ENCODE measurements at regions not wholly inside any gene's neighbourhood (a gene's known extent, or its start where the extent isn't known, plus 50 kb on each side); places are given as distances from the start of the nearest gene placed in this dataset.

DNA sequence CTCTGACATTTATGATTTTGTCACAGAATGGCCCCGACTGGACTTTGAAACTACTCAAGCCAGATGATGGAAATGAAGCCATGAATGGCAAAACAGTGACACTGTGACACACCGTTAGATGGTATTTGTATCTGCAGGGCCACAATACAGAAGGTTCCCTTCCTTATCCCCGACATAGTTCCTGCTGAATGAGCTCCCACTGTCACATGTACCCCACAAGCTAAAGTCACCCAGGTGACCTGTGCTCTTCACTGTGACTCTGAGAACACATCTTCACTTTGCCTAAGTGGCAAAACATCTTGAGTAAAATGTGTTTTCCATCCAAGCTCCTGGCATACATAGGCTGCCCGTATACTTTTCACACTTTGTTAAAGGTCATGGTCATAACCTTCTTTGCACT is 89.5 kb downstream of the LSM5 start:
- Histone ChIP-seq H3K27ac (ENCODE audit: control insufficient read depth, insufficient read depth) (no peak overlapping the region), H3K9ac (ENCODE audit: control insufficient read depth, insufficient read depth, low read length) (no peak overlapping the region), H3K4me2 (ENCODE audit: control insufficient read depth, insufficient read depth) (no peak overlapping the region), H3K4me1 (ENCODE audit: control insufficient read depth, insufficient read depth, low read length) (no peaks in the 10 kb centered on the region), H2AFZ (ENCODE audit: control insufficient read depth, low read depth, low read length) (no peak overlapping the region), H3K4me3 (no peak overlapping the region), H3K9me3 (replicated peaks; ENCODE audit: control insufficient read depth, insufficient read depth, low read length) (no peaks in the 10 kb centered on the region), H3K27me3 (replicated peaks in 1 of 2; ENCODE audit: control insufficient read depth in 2 of 2, insufficient read depth in 2 of 2, low read length in 1 of 2) (no peaks in the 10 kb centered on the region), H3K36me3 (ENCODE audit: control insufficient read depth in 2 of 2, insufficient read depth in 2 of 2, low read length in 1 of 2) (no peaks in the 10 kb centered on the region), H4K20me1 (ENCODE audit: control insufficient read depth, insufficient read depth) (no peaks in the 10 kb centered on the region), H3K79me2 (ENCODE audit: control insufficient read depth, insufficient read depth, low read length) (no peaks in the 10 kb centered on the region)
- SMC1A ChIA-PET (ENCODE audit: uncharacterized antibody, unreplicated experiment): no interaction called here
- TF ChIP-seq SMC3 (IDR thresholded peaks at IDR 0.05; ENCODE audit: borderline replicate concordance, low read length) (no peak), ZBTB11 (CRISPR knock-in tag; IDR thresholded peaks at IDR 0.05) (no peak), IKZF2 (IDR thresholded peaks at IDR 0.05) (no peak), SPI1 (IDR thresholded peaks at IDR 0.05; ENCODE audit: borderline replicate concordance, insufficient read depth, low read depth, low read length) (no peak)
- DNase-seq (ENCODE audit: low read depth, low spot score) (no peak), ATAC-seq (no peak), FAIRE-seq (no peak)
- RAD21 ChIA-PET (ENCODE audit: unreplicated experiment): no interaction called here
- no TSS peak for BruUV-seq (replicated peaks)
- CTCF ChIA-PET: no interaction called here
- in situ Hi-C loops (cut with MboI) (no loop called here), intact Hi-C loops (cut with micrococcal nuclease; ENCODE audit: unreplicated experiment) (no loop called here)
- POLR2A ChIA-PET: no interaction called here
- WGBS (ENCODE audit: insufficient coverage, insufficient replicate concordance, low lambda C conversion rate, missing lambda C conversion rate): 37% methylated on average over 4 of the region's 4 CpGs

DNA sequence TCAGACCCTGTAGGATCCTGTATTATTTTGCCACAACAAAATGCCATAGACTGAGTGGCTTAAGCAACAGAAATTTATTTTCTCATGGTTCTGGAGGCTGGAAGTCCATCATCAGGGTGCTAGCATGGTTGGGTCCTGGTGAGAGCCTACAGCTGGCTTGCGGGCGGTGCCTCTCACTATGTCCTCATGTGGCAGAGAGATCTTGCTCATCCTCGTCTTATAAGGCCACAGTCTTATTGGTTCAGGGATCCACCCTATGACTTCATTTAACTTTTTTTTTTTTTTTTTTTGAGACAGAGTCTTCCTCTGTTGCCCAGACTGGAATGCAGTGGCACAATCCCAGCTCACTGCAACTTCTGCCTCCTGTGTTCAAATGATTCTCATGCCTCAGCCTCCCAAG is 90.9 kb downstream of the LSM5 start:
- in situ Hi-C loops (cut with MboI): no loop called here
- DNase-seq (ENCODE audit: low read depth, low spot score) (no peak), ATAC-seq (no peak), FAIRE-seq (no peak)
- TF ChIP-seq GABPA (IDR thresholded peaks at IDR 0.05; ENCODE audit: low read depth): no peak
- TF ChIP-seq STAT1 (conservative IDR thresholded peaks at IDR 0.05): no peak
- no peak for TF ChIP-seq BRCA1 (IDR thresholded peaks at IDR 0.05; ENCODE audit: low read depth, low read length)
- TF ChIP-seq, protein P1, sequence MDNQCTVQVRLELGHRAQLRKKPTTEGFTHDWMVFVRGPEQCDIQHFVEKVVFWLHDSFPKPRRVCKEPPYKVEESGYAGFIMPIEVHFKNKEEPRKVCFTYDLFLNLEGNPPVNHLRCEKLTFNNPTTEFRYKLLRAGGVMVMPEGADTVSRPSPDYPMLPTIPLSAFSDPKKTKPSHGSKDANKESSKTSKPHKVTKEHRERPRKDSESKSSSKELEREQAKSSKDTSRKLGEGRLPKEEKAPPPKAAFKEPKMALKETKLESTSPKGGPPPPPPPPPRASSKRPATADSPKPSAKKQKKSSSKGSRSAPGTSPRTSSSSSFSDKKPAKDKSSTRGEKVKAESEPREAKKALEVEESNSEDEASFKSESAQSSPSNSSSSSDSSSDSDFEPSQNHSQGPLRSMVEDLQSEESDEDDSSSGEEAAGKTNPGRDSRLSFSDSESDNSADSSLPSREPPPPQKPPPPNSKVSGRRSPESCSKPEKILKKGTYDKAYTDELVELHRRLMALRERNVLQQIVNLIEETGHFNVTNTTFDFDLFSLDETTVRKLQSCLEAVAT (IDR thresholded peaks at IDR 0.05): no peak
- no peak for TF ChIP-seq ATF7 (IDR thresholded peaks at IDR 0.05; ENCODE audit: low read depth)
- TF ChIP-seq TARDBP (IDR thresholded peaks at IDR 0.05; ENCODE audit: borderline replicate concordance): no peak
- TF ChIP-seq WRNIP1 (IDR thresholded peaks at IDR 0.05; ENCODE audit: borderline replicate concordance, low read depth, low read length): no peak
- TF ChIP-seq FOXK2 (IDR thresholded peaks at IDR 0.05): no peak
- no peak for TF ChIP-seq MYB (IDR thresholded peaks at IDR 0.05; ENCODE audit: borderline replicate concordance, low read depth, low read length)
- no TSS peak for BruUV-seq (replicated peaks)
- no peak overlapping the region for H3K4me2 ChIP-seq (ENCODE audit: control insufficient read depth, insufficient read depth)
- no peak overlapping the region for H3K4me3 ChIP-seq
- ChIA-PET SMC1A (ENCODE audit: uncharacterized antibody, unreplicated experiment) (no interaction called here), POLR2A (no interaction called here), CTCF (interaction anchor here (0.6 kb wide), 1 partner anchor 49 kb away, joined by 3 read pairs; no protein-coding TSS in a partner anchor), RAD21 (ENCODE audit: unreplicated experiment) (no interaction called here)
- no peaks in the 10 kb centered on the region for H4K20me1 ChIP-seq (ENCODE audit: control insufficient read depth, insufficient read depth)
- H2AFZ ChIP-seq (ENCODE audit: control insufficient read depth, low read depth, low read length): no peak overlapping the region
- intact Hi-C loops (cut with micrococcal nuclease; ENCODE audit: unreplicated experiment): no loop called here
- H3K9ac ChIP-seq (ENCODE audit: control insufficient read depth, insufficient read depth, low read length): no peak overlapping the region
- H3K79me2 ChIP-seq (ENCODE audit: control insufficient read depth, insufficient read depth, low read length): no peaks in the 10 kb centered on the region
- H3K27ac ChIP-seq (ENCODE audit: control insufficient read depth, insufficient read depth): no peak overlapping the region
- WGBS (ENCODE audit: insufficient coverage, insufficient replicate concordance, low lambda C conversion rate, missing lambda C conversion rate): 48% methylated on average over 3 of the region's 3 CpGs
- H3K9me3 ChIP-seq (replicated peaks; ENCODE audit: control insufficient read depth, insufficient read depth, low read length): no peaks in the 10 kb centered on the region
- H3K4me1 ChIP-seq (ENCODE audit: control insufficient read depth, insufficient read depth, low read length): no peaks in the 10 kb centered on the region
- no peaks in the 10 kb centered on the region for H3K36me3 ChIP-seq (ENCODE audit: control insufficient read depth in 2 of 2, insufficient read depth in 2 of 2, low read length in 1 of 2)
- H3K27me3 ChIP-seq (replicated peaks in 1 of 2; ENCODE audit: control insufficient read depth in 2 of 2, insufficient read depth in 2 of 2, low read length in 1 of 2): no peaks in the 10 kb centered on the region
